Natural killer cell treated with Interleukin-12 subunit alpha and Interleukin-12 subunit beta and Interleukin-15 and Interleukin-18, amount 100 ng/mL, for 72 hours (primary cell): ENCODE measurements at regions not wholly inside any gene's neighbourhood (a gene's known extent, or its start where the extent isn't known, plus 50 kb on each side); places are given as distances from the start of the nearest gene placed in this dataset.
"Not testable (repeated sequence)": the region's sequence is repeated elsewhere in the genome, so short reads cannot be mapped to it uniquely, and the experiment has no call there.

Experiments
- ATAC-seq, 2 donors: fragments of 150-1000 bp; cut with Tn5 transposase in 1 of 2; sonication (Bioruptor Pico), chemical (Tn5 transposase) in 1 of 2; 2 replicates each; pipeline ENCODE4 v1.10.0; 2021
- DNase-seq: peaks from one replicate; pipeline ENCODE4 v3.0.0; 2022; ENCODE audit warnings: low spot score
- H3K27ac Mint-ChIP-seq, 2 donors: 1 replicate in 1 of 2; 2 replicates in 1 of 2; pipeline ENCODE4 v1.8.0; 2022; ENCODE audit warnings: mixed read lengths in 2 of 2, mild to moderate bottlenecking in 1 of 2, moderate library complexity in 1 of 2
- H3K27me3 Mint-ChIP-seq, 2 donors: 1 replicate in 1 of 2; 2 replicates in 1 of 2; pipeline ENCODE4 v1.8.0; 2022; ENCODE audit warnings: mixed read lengths in 2 of 2
- H3K36me3 Mint-ChIP-seq: one replicate; pipeline ENCODE4 v1.8.0; 2022; ENCODE audit warnings: mixed read lengths
- H3K4me1 Mint-ChIP-seq, 2 donors: 1 replicate in 1 of 2; 2 replicates in 1 of 2; pipeline ENCODE4 v1.8.0; 2022; ENCODE audit warnings: low read depth in 2 of 2, mixed read lengths in 2 of 2, mild to moderate bottlenecking in 1 of 2
- H3K4me3 Mint-ChIP-seq: one replicate; pipeline ENCODE4 v1.8.0; 2022; ENCODE audit warnings: mixed read lengths
- H3K9me3 Mint-ChIP-seq: 2 replicates; pipeline ENCODE4 v1.8.0; 2022; ENCODE audit warnings: mixed read lengths

- no peaks in the 10 kb centered on the region for H3K9me3 Mint-ChIP-seq
- no peak overlapping the region for H3K4me3 Mint-ChIP-seq
- no peaks in the 10 kb centered on the region for H3K36me3 Mint-ChIP-seq
- H3K4me1 Mint-ChIP-seq, result no peaks in the 10 kb centered on the region
- H3K27ac Mint-ChIP-seq, result no peak overlapping the region
- DNase-seq (no peak), ATAC-seq (no peak)
- H3K27me3 Mint-ChIP-seq, result peaks cover 7% of the 10 kb centered on the region in 2 donors
Observed at GRCh38 chr6:167219967-167220512, 62.3 kb upstream of the GPR31 start.

DNA sequence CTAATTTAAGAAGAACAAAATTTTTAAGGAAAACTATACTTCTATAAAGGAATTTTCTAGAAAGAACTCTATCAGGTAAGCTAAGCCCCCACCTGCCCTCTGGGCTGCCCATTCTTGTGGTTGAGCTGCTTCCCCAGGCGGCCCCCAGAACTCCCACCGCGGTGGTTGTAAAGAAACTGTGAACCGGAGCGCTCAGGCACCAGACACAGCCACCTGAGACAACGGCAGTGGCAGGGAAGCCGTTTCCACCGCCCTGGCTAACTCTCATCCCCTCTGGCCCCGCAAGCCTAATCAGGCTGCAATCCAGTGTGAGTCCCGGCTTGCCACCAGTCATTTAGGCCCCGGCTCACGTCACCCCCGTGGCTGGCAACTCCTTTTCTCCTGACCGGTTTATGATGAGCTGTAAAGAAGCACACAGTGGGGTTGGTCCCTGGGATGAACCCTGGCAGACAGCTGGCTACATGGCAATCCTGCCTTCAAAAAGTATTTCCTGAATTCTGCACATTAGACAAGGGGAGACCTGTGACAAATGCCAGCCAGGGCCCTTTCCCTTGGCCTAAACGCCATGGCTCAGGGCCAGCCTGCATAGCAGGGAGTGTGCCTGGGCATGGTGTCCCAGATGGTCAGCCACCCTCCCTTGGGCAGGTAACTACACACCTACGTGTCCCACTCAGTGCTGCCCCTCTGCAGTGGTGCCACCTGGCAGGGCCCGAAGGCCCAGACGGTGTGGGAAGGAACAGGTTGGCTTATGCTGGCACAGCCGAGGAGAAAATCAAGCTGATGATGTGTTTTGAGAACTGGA lies 63.8 kb upstream of the GPR31 start:
- DNase-seq (no peak), ATAC-seq (peak in 1 of 2 donors; percentile 22)
- Mint-ChIP-seq H3K9me3 (no peaks in the 10 kb centered on the region), H3K36me3 (no peaks in the 10 kb centered on the region), H3K27me3 (peaks cover 8 to 14% of the 10 kb centered on the region in 2 donors), H3K4me1 (no peaks in the 10 kb centered on the region), H3K27ac (no peak overlapping the region), H3K4me3 (no peak overlapping the region)

GRCh38 chr6:167225566-167226382 lies 65.3 kb upstream of the UNC93A start:
- H3K4me1 Mint-ChIP-seq, H3K27ac Mint-ChIP-seq, H3K36me3 Mint-ChIP-seq, ATAC-seq, H3K4me3 Mint-ChIP-seq, H3K9me3 Mint-ChIP-seq, DNase-seq: not testable (repeated sequence)
- peaks cover 32 to 46% of the 10 kb centered on the region in 2 donors for H3K27me3 Mint-ChIP-seq

GRCh38 chr6:167226383-167226685 lies 64.8 kb upstream of the UNC93A start:
- DNase-seq, result no peak
- H3K36me3 Mint-ChIP-seq, result no peaks in the 10 kb centered on the region
- H3K9me3 Mint-ChIP-seq, result no peaks in the 10 kb centered on the region
- no peak overlapping the region for H3K27ac Mint-ChIP-seq
- ATAC-seq, result no peak
- H3K27me3 Mint-ChIP-seq, result peaks cover 33 to 50% of the 10 kb centered on the region in 2 donors
- H3K4me3 Mint-ChIP-seq, result no peak overlapping the region
- H3K4me1 Mint-ChIP-seq, result no peaks in the 10 kb centered on the region

GRCh38 chr6:167226791-167227190 lies 64.3 kb upstream of the UNC93A start:
- DNase-seq, result no peak
- peaks cover 33 to 50% of the 10 kb centered on the region in 2 donors for H3K27me3 Mint-ChIP-seq
- H3K4me3 Mint-ChIP-seq, result no peak overlapping the region
- H3K4me1 Mint-ChIP-seq, result no peaks in the 10 kb centered on the region
- no peaks in the 10 kb centered on the region for H3K9me3 Mint-ChIP-seq
- no peak for ATAC-seq
- no peaks in the 10 kb centered on the region for H3K36me3 Mint-ChIP-seq
- no peak overlapping the region for H3K27ac Mint-ChIP-seq

GRCh38 chr6:167227984-167228383 lies 63.1 kb upstream of the UNC93A start:
- Mint-ChIP-seq H3K27ac (no peak overlapping the region), H3K4me1 (no peaks in the 10 kb centered on the region), H3K27me3 (peaks cover 40 to 59% of the 10 kb centered on the region in 2 donors), H3K36me3 (no peaks in the 10 kb centered on the region), H3K9me3 (no peaks in the 10 kb centered on the region), H3K4me3 (no peak overlapping the region)
- ATAC-seq (no peak), DNase-seq (no peak)

GRCh38 chr6:167229586-167229985 lies 61.5 kb upstream of the UNC93A start:
- Mint-ChIP-seq H3K27me3 (peaks cover 47 to 65% of the 10 kb centered on the region in 2 donors), H3K36me3 (no peaks in the 10 kb centered on the region), H3K4me1 (no peaks in the 10 kb centered on the region), H3K4me3 (no peak overlapping the region), H3K9me3 (no peaks in the 10 kb centered on the region), H3K27ac (no peak overlapping the region)
- DNase-seq (no peak), ATAC-seq (no peak)

DNA sequence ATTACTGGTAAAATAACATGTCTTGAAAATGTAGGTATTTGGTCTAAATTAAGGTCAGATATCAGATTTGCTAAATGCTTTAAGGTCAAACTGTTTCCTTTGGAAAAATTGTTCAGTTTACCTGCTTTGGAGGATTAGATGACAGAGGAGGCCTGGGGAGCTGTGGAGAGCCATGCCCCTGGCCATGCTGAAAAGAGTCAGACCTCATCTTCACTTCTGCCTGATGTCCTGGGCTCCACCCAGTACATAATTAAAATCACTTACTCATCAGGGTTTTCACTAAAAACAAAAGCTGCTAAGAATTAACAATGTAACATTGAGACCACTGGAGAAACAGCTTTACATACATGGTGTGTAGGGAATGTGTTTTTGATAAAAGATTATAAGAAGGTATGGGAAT lies 60.8 kb upstream of the UNC93A start:
- no peak for ATAC-seq
- Mint-ChIP-seq H3K9me3 (no peaks in the 10 kb centered on the region), H3K27ac (no peak overlapping the region), H3K27me3 (peaks cover 50 to 65% of the 10 kb centered on the region in 2 donors), H3K4me3 (no peak overlapping the region), H3K4me1 (no peaks in the 10 kb centered on the region), H3K36me3 (no peaks in the 10 kb centered on the region)
- DNase-seq, result no peak

GRCh38 chr6:167232356-167232755 lies 58.8 kb upstream of the UNC93A start:
- no peaks in the 10 kb centered on the region for H3K9me3 Mint-ChIP-seq
- no peaks in the 10 kb centered on the region for H3K4me1 Mint-ChIP-seq
- H3K27me3 Mint-ChIP-seq, result peaks cover 48 to 51% of the 10 kb centered on the region in 2 donors
- no peaks in the 10 kb centered on the region for H3K36me3 Mint-ChIP-seq
- H3K4me3 Mint-ChIP-seq, result no peak overlapping the region
- no peak for ATAC-seq
- H3K27ac Mint-ChIP-seq, result no peak overlapping the region
- DNase-seq, result no peak

DNA sequence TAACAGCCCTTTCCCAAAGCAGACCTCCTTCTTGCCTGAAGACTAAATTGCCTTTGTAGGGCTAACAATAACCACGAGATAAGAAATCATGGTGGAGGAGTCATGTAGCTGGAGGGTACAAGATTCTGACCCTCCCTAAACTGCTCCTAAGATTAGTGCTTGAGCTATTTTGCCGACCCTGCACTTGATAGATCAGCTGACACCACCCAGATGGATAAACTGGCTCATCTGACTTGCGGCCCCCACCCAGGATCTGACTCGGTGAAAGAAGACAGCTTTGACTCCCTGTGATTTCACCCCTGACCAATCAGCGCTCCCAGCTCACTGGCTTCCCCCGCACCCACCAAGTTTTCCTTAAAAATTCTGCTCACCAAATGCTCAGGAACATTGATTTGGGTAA lies 57.6 kb upstream of the UNC93A start:
- no peak overlapping the region for H3K27ac Mint-ChIP-seq
- H3K4me3 Mint-ChIP-seq, result no peak overlapping the region
- H3K9me3 Mint-ChIP-seq, result no peaks in the 10 kb centered on the region
- peaks cover 40 to 41% of the 10 kb centered on the region in 2 donors for H3K27me3 Mint-ChIP-seq
- H3K36me3 Mint-ChIP-seq, result no peaks in the 10 kb centered on the region
- ATAC-seq (no peak), DNase-seq (no peak)
- no peaks in the 10 kb centered on the region for H3K4me1 Mint-ChIP-seq

GRCh38 chr6:167234576-167234975 lies 56.5 kb upstream of the UNC93A start:
- H3K4me3 Mint-ChIP-seq, ATAC-seq, H3K36me3 Mint-ChIP-seq, DNase-seq, H3K9me3 Mint-ChIP-seq, H3K27ac Mint-ChIP-seq, H3K4me1 Mint-ChIP-seq: not testable (repeated sequence)
- H3K27me3 Mint-ChIP-seq, result peaks cover 31 to 36% of the 10 kb centered on the region in 2 donors

- H3K27me3 Mint-ChIP-seq, result peaks cover 27 to 33% of the 10 kb centered on the region in 2 donors
- no peak overlapping the region for H3K4me3 Mint-ChIP-seq
- ATAC-seq (peak in 1 of 2 donors; percentile 36), DNase-seq (no peak)
- H3K36me3 Mint-ChIP-seq, result no peaks in the 10 kb centered on the region
- H3K27ac Mint-ChIP-seq, result no peak overlapping the region
- H3K4me1 Mint-ChIP-seq, result no peaks in the 10 kb centered on the region
- no peaks in the 10 kb centered on the region for H3K9me3 Mint-ChIP-seq
Observed at GRCh38 chr6:167235005-167235404, 56.1 kb upstream of the UNC93A start.

GRCh38 chr6:167235421-167236238 lies 55.5 kb upstream of the UNC93A start:
- peak; percentile 17 to 36 for ATAC-seq
- no peaks in the 10 kb centered on the region for H3K9me3 Mint-ChIP-seq
- peaks cover 20 to 28% of the 10 kb centered on the region in 2 donors for H3K27me3 Mint-ChIP-seq
- H3K4me3 Mint-ChIP-seq, result no peak overlapping the region
- H3K27ac Mint-ChIP-seq, result no peak overlapping the region
- no peaks in the 10 kb centered on the region for H3K36me3 Mint-ChIP-seq
- no peak for DNase-seq
- H3K4me1 Mint-ChIP-seq, result no peaks in the 10 kb centered on the region
